Superior temporal gyrus (tissue), 1 donor: ENCODE measurements at regions not wholly inside any gene's neighbourhood (a gene's known extent, or its start where the extent isn't known, plus 50 kb on each side); places are given as distances from the start of the nearest gene placed in this dataset.

ENCODE experiments used
- DNase-seq: peaks from one replicate; pipeline ENCODE4 v3.0.0-alpha.2; 2016; ENCODE audit errors: extremely low spot score

- DNase-seq = peak; percentile 68
Measured at GRCh38 chr9:85430659-85431338, 311.0 kb downstream of the AGTPBP1 start.

GRCh38 chr9:85428230-85428629 lies 313.5 kb downstream of the AGTPBP1 start:
- no peak for DNase-seq

GRCh38 chr9:85427772-85428171 lies 314.0 kb downstream of the AGTPBP1 start:
- peak; percentile 13 for DNase-seq

- DNase-seq = peak; percentile 80
Measured at GRCh38 chr9:85425153-85425611, 316.6 kb downstream of the AGTPBP1 start.

- no peak for DNase-seq
Measured at GRCh38 chr9:85423422-85423821, 318.3 kb downstream of the AGTPBP1 start.

- DNase-seq = no peak
Measured at GRCh38 chr9:85421641-85422040, 320.1 kb downstream of the AGTPBP1 start.

GRCh38 chr9:85420750-85421149 lies 321.0 kb downstream of the AGTPBP1 start:
- no peak for DNase-seq

- peak; percentile 50 for DNase-seq
Measured at GRCh38 chr9:85417674-85418073, 324.1 kb downstream of the AGTPBP1 start.

- DNase-seq = no peak
Measured at GRCh38 chr9:85416715-85417114, 325.0 kb downstream of the AGTPBP1 start.

- DNase-seq = no peak
Measured at GRCh38 chr9:85414390-85414789, 327.4 kb downstream of the AGTPBP1 start.

GRCh38 chr9:85408494-85408893 lies 333.3 kb downstream of the AGTPBP1 start:
- DNase-seq = no peak

- no peak for DNase-seq
Measured at GRCh38 chr9:85405566-85405950, 336.2 kb downstream of the AGTPBP1 start.

GRCh38 chr9:85404911-85405565 lies 336.7 kb downstream of the AGTPBP1 start:
- no peak for DNase-seq

GRCh38 chr9:85402551-85402950 lies 339.2 kb downstream of the AGTPBP1 start:
- DNase-seq = no peak

- DNase-seq = no peak
Measured at GRCh38 chr9:85401998-85402397, 339.8 kb downstream of the AGTPBP1 start.

GRCh38 chr9:85397005-85397404 lies 344.7 kb downstream of the AGTPBP1 start:
- no peak for DNase-seq

GRCh38 chr9:85392260-85392659 lies 349.5 kb downstream of the AGTPBP1 start:
- peak; percentile 73 for DNase-seq

GRCh38 chr9:85377731-85378289 lies 363.9 kb downstream of the AGTPBP1 start:
- no peak for DNase-seq

GRCh38 chr9:85368781-85369180 lies 373.0 kb downstream of the AGTPBP1 start:
- no peak for DNase-seq

GRCh38 chr9:85359161-85359560 lies 382.6 kb downstream of the AGTPBP1 start:
- DNase-seq = no peak

GRCh38 chr9:85349046-85349445 lies 392.7 kb downstream of the AGTPBP1 start:
- DNase-seq = no peak

- DNase-seq = no peak
Measured at GRCh38 chr9:85347541-85347940, 394.2 kb downstream of the AGTPBP1 start.

- no peak for DNase-seq
Measured at GRCh38 chr9:85344901-85345300, 396.9 kb downstream of the AGTPBP1 start.
